ENCODE measurements at regions not wholly inside any gene's neighbourhood (a gene's known extent, or its start where the extent isn't known, plus 50 kb on each side); places are given as distances from the start of the nearest gene placed in this dataset.
"Not testable (repeated sequence)": the region's sequence is repeated elsewhere in the genome, so short reads cannot be mapped to it uniquely, and the experiment has no call there.

DNA sequence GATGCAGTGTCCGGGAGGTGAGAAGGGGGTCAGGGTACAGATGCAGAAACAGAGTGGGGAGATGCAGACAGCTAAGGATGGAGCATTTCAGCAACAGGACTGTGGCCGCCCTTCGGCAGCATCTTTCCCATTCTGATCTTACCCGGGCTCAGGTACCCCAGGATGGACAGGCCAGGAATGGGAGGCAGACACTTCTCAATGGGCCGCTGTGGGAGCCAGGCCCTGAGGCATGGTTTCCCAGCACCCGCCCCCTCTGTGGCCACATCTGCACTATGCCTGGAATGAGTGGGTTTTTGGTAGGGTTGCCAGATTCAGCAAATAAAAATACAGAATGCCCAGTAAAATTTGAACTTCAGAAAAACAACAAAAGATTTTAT is 105.2 kb upstream of the CTBP2 start:
- no peak for DNase-seq

DNA sequence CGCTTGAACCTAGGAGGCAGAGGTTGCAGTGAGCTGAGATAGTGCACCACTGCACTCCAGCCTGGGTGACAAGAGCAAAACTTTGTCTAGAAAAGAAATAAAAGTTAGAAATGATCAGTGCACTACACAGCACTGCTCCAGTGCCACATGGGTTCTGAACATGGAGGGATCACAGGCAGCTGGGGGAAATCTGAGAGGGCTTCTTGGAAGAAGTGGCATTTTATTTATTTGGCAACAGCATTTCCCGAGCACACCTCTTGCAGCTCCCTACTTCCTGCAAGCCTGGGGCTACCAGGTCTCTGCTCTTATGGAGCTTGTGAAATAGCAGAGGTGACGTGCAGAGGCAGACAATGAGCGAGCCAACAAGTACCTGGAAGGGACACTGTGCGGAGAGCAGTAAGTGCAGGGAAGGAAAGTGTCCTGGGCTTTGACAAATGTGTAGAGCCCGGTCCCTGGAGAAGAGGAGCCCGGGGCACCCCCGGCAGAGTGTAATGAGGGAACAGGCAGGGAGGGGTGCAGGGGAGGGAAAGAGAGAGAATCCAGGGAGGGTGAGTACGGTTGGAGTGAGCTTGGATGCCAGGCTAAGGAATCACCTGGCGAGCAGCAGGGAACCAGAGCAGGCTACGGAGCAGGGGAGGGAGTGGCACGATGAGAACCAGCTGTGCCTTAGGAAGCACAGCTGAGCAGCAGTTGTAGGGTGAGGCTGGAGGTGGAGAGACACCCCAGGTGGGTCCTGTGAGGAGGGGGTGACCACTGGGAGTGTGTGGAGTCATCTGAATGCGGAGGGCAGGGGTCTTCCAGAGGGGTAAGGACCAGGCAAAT is 104.6 kb upstream of the CTBP2 start:
- no peak for DNase-seq

- no peak for DNase-seq
Measured at GRCh38 chr10:125264091-125264490, 103.7 kb upstream of the CTBP2 start.

DNA sequence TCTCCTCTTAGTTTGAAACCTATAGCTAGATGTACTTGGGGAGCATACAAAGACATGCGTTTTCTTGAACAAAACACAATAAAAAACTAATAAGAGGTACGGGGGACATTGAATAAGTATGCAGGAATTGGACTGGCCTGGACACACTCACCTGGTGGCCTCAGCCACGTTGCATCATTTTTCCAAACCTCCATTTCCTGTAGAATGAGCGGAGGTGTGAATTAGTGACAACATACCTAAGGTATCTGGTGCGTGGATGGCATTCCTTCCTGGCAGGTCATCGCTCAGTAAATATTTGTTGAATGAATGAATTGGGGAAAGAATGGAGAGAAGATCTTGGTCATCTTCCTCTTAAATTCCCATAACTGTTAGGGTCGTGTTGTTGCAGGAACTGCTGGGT is 103.2 kb upstream of the CTBP2 start:
- DNase-seq: no peak

- no peak for DNase-seq
Measured at GRCh38 chr10:125262920-125263319, 102.6 kb upstream of the CTBP2 start.

DNA sequence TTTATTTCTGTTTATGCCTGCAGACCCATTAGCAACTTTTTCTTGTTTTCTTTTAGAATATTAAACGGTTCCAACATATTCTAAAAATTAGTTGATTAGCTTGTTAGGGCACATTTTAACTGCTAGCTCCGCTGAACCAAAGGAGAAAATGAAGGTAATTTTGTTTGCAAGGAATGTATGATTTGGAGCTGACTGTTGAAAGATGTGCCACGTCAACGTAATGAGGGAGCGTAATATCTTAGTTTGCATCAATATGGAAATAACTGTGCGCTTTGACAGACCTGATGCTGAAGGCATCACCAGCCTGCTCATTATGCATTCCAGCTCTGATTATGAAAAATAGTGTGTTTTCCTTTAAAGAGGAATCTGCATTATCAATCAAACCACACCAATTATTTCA is 102.0 kb upstream of the CTBP2 start:
- DNase-seq: no peak

DNA sequence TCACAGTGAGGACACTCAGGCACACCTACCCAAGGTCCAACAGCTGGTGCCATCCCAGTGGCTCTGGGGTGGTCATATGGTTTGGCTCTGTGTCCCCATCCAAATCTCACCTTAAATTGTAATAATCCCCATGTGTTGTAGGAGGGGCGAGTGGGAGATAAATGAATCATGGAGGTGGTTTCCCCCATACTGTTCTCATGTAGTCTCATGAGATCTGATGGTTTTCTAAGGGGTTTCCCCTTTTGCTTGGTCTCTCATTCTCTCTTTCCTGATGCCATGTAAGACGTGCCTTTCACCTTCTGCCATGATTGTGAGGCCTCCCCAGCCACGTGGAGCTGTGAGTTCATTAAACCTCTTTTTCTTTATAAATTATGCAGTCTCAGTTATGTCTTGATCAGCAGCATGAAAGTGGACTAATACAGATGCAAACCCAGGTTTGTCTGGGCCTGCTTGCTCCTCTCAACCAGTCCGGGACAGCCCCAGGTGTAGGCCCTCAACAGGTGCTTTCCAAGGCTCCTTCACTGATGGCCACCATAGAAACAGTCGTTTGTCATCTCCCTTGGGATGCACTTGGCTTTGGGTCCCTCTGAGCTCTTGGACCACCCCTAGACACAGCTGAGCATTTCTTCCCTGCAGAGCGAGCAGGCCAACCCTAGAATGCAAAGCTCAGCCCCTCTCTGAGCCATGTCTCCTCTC is 101.3 kb upstream of the CTBP2 start:
- no peak for DNase-seq

- DNase-seq: no peak
Measured at GRCh38 chr10:125260260-125260659, 99.9 kb upstream of the CTBP2 start.

DNA sequence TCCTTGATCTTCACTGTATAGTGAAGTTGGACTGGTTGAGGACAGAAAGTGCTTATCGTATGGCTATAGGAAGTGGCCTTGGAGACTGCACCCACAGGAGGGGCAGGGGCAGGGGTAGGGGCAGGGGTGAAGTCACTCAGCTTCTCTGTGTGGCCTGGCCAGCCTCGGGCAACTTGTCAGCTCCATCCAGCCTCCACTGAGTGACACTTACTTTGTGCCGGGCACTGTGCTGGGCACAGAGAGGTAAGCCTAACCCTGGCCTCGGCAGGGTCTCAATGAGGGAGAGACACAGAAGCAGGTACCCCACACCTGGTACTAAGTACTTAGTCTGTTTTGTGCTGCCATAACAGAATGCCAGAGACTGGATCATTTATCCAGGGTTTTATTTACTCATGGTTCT is 99.3 kb upstream of the CTBP2 start:
- DNase-seq: no peak

DNA sequence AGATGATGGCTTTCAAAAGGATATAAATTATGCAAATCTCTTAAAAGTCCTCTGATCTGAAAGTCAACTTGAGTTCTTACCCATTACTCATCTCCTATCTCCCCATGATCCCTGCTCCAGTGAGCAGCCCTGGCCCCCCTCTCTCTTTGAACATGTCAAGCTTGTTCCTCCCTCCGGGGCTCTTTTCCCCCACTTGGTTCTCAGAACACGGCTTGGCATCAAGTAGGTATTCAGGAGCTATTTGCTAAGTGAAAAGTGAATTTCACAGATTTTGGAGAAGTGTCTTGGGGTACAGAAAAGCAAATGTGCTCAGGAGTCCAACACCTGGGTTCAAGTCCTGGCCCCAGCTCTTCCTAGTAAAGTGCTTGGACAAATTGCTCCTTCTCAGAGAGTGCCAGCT is 98.3 kb upstream of the CTBP2 start:
- DNase-seq: no peak

- DNase-seq: no peak
Measured at GRCh38 chr10:125257521-125258108, 97.3 kb upstream of the CTBP2 start.

GRCh38 chr10:125256026-125256425 is 95.7 kb upstream of the CTBP2 start:
- no peak for DNase-seq

DNA sequence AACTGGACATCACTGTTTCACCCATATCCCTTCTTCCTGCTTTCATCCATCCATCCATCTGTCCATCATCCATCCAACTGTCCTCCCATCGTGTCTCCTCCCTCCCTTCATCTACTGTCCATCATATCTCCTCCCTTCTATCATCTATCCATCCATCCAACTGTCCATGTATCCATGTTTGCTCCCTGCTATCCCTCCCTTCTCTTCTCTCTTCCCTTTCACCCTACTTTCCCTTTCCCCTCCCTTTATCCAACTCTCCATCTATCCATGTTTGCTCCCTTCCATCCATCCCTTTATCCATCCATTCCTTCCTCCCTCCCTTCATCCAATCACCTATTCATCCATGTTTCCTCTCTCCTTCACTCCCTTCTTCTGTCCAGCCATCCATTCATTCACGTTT is 92.6 kb upstream of the CTBP2 start:
- DNase-seq: no peak

DNA sequence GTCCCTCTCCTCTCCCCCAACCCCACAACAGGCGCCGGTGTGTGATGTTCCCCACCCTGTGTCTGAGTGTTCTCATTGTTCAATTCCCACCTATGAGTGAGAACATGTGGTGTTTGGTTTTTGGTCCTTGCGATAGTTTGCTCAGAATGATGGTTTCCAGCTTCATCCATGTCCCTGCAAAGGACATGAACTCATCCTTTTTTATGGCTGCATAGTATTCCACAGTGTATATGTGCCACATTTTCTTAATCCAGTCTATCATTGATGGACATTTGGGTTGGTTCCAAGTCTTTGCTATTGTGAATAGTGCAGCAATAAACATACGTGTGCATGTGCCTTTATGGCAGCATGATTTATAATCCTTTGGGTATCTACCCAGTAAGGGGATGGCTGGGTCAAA is 90.5 kb upstream of the CTBP2 start:
- DNase-seq: not testable (repeated sequence)

- no peak for DNase-seq
Measured at GRCh38 chr10:125249948-125250347, 89.6 kb upstream of the CTBP2 start.

DNA sequence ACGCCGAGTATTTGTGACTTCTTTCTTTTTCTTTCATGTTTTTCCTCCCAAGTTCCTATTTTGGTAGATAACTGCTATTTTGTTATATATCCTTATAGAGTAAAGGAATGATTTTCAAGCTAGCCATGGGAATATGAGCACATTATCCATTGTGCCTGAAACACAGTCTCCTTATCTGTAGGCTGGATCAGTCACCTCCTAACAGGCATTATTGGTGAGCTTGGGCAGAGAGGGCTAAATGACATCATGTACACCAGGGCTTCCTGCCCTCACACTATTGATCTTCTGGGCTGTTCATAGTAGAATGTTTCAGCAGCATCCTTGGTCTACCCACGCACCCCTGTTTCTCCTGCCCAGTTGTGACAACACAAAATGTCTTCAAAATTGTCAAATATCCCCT is 88.1 kb upstream of the CTBP2 start:
- no peak for DNase-seq

GRCh38 chr10:125247576-125247975 is 87.2 kb upstream of the CTBP2 start:
- no peak for DNase-seq

- DNase-seq: no peak
Measured at GRCh38 chr10:125243532-125244253, 83.3 kb upstream of the CTBP2 start.

DNA sequence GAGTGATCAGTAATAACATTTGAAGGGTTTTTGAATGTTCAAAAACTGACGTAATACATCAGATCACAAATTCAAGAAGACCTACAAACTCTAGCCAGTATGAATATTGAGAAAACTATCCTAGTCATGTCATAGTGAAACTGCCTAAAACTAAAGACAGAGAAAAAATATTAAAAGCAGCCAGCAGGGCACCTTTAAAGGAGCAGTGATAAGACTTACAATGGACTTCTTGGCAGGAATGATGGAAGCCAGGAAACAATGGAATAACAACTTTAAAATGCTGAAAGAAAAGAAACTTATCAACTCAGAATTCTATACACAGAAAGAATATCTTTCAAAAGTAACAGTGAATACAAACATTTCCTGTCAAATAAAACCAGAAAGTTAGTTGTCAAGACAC is 78.3 kb upstream of the CTBP2 start:
- DNase-seq: no peak

DNA sequence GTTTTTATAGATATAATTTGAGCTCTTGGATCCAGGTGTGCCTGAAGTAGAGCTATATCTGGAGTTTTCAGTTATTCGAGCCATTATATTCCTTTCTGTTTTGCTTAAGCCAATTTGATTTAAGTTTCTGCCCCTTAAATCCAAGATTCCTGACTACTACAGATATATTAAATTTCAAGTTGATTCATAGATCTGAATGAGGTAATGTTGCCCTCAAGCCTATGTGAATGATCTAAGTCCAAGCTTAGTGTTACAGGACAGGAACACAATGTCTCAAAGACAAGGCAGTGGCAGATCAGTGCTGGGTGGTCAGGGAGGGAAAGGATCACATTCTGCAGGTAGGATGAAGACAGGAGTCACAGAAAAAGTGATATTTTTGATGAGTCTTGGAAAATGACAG is 75.7 kb upstream of the CTBP2 start:
- no peak for DNase-seq

GRCh38 chr10:125235093-125236069 is 75.0 kb upstream of the CTBP2 start:
- no peak for DNase-seq

GRCh38 chr10:125234576-125234975 is 74.2 kb upstream of the CTBP2 start:
- not testable (repeated sequence) for DNase-seq

Data from CD4-positive, alpha-beta T cell treated with Interferon alpha-2 for 1 hour (primary cell).